ENCODE measurements at regions not wholly inside any gene's neighbourhood (a gene's known extent, or its start where the extent isn't known, plus 50 kb on each side); places are given as distances from the start of the nearest gene placed in this dataset.

DNA sequence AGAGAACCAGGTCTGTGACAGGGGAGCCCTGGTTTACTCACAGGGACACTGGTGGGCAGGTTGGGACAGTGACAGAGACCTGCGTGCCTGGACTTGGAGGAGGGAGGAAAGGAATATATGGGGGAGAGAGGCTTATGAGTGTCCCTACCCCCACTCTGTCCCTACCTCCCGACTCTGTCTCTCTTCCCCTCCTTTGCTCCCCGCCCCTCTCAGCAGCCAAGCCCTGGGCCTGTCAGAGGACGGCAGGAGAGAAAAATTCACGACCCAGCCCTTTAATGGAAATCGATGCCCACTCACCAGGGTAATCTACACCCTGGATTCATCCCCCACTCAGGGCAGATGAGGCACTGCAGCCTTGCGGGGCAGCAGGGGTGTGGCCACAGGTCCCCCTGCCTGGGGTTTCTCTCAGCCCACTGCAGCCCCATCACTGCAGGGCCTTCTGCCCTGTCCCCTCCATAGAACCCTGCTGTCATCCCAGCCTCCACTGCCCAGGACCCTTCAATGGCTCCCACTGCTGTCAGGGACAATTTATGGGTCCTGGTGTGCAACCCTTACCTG, 135.9 kb upstream of the LINGO1 start:
- no peak overlapping the region for H3K4me3 ChIP-seq (ENCODE audit: low read length)
- TF ChIP-seq, protein P1, sequence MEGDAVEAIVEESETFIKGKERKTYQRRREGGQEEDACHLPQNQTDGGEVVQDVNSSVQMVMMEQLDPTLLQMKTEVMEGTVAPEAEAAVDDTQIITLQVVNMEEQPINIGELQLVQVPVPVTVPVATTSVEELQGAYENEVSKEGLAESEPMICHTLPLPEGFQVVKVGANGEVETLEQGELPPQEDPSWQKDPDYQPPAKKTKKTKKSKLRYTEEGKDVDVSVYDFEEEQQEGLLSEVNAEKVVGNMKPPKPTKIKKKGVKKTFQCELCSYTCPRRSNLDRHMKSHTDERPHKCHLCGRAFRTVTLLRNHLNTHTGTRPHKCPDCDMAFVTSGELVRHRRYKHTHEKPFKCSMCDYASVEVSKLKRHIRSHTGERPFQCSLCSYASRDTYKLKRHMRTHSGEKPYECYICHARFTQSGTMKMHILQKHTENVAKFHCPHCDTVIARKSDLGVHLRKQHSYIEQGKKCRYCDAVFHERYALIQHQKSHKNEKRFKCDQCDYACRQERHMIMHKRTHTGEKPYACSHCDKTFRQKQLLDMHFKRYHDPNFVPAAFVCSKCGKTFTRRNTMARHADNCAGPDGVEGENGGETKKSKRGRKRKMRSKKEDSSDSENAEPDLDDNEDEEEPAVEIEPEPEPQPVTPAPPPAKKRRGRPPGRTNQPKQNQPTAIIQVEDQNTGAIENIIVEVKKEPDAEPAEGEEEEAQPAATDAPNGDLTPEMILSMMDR (conservative IDR thresholded peaks at IDR 0.05; ENCODE audit: low read depth, low read length), result no peak
- no peak for DNase-seq (ENCODE audit: low read depth)

DNA sequence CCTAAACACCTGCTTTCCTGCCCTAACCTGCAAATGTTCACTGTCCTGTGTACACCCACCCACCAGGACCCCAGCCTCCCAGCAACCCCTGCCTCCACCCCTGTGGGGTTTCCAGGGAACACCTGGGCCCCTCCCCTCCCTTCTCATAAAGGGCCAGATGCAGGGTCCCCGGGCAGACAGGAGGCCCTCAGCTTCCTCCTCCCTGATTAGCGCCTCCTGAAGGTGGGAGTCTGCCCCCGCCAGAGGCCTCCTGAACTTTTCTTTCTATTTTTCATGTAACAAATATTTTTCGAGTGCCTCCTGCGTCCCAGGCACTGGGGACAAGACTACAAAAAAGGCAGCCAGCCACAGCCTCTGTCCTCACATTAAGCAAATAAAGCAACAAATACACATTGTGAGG, 135.4 kb upstream of the LINGO1 start:
- no peak for DNase-seq (ENCODE audit: low read depth)

DNA sequence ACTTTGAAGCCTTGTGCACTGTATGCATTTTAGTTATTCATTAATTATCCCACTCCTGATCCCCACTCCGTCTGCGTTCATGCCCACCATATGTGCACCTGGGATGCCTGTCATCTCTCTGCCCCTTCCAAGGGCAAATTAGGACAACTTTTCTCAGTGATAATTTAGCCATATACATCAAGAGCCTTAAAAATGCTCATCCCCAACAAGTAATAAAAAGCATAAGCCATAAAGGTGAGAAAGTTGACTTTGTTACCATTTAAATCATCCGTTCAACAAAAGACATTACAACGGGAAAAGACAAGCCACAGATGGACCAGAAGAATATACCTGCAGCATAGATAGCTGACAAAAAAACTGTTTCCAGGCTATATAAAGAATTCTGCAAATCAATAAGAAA, 131.4 kb upstream of the LINGO1 start:
- DNase-seq (ENCODE audit: low read depth), result no peak
- no peak overlapping the region for H3K4me3 ChIP-seq (ENCODE audit: low read length)
- TF ChIP-seq, protein P1 (conservative IDR thresholded peaks at IDR 0.05; ENCODE audit: low read depth, low read length), result no peak

More for the DNA sequence above, 135.4 kb upstream of the LINGO1 start:
- TF ChIP-seq, protein P1 (conservative IDR thresholded peaks at IDR 0.05; ENCODE audit: low read depth, low read length), result no peak
- H3K4me3 ChIP-seq (ENCODE audit: low read length), result no peak overlapping the region

DNA sequence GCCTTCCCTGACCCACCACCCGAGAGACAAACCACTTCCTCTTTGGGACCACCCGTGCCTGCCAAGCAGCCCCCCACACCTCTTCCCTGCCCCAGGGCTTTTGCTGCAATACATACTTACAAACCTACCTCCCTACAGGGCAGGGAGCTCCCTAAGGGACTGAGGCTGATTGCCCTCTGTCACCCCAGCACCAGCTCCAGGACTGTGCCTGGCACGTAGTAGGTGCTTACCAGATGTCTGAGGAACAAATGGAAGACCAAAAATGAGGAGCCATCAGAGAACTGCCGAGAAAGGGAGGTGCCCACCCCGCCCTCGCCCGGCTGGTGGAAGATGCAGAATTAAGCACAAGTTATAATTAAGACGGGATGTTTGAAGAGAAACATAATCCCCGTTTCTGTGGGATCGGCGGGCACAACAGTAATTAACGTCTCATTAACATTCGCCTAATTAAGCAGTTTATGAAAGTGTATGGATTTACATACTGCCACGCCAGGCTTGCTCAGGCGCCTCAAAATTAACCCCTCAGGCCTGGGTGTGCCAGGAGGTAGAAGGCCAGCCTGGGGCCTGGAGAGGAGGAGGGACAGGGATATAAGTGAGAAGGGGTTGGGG, 130.1 kb upstream of the LINGO1 start:
- TF ChIP-seq, protein P1 (conservative IDR thresholded peaks at IDR 0.05; ENCODE audit: low read depth, low read length), result no peak
- no peak for DNase-seq (ENCODE audit: low read depth)
- no peak overlapping the region for H3K4me3 ChIP-seq (ENCODE audit: low read length)

DNA sequence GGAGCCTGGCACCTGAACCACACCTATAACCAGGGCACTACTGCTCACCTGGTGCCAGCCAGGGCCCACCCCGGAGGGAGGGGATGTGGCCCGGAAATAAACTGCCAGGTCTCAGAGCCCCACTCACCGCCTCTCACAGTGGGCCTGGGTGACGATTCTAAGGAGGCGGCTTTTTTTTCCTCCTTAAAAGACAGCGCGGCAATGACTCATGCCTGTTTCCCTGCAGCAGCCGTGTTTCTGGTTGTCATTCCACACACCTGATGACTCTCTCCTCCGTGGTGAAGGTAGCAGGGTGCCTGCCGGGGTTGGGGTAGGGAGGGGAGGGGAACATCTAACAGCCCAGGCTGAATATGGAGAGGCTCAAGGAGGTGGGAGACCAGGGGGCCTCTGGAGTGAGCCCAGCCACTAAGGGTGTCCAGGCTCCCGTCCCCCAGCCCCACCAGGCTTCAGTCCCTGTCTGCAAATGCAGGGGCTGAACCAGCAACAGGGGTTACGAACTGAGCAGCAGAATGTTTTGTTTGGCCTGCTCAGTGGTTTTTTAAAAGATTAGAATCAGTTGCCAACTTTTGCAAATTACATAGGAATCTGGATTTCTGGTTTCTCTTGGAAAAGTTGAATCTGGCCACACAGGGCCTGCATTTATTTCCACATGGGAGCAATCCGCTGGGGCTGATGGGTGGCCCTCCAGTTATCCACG, 127.3 kb upstream of the LINGO1 start:
- H3K4me3 ChIP-seq (ENCODE audit: low read length), result no peak overlapping the region
- TF ChIP-seq, protein P1 (conservative IDR thresholded peaks at IDR 0.05; ENCODE audit: low read depth, low read length), result no peak
- DNase-seq (ENCODE audit: low read depth), result no peak

DNA sequence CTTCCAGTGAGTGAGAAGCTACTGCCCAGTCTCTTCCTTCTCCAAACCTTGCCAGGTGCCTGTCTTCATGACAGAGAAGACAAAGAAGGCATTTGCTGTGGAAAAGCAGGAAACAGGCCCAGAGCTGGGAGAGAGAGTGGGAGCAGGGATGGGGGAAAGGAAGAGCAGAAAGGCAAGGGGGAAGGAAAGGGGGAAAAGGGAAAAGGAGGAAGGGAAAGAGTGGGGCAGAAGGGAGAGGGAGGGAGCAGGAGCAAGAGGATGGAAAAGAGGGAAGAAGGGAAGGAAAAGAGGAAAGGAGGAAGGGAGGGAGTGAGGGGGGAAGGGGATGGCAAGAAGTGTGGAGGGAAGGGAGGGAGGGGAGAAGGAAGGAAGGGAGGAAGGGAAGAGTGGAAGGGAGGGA, 121.2 kb upstream of the LINGO1 start:
- H3K4me3 ChIP-seq (ENCODE audit: low read length), result no peak overlapping the region
- DNase-seq (ENCODE audit: low read depth), result no peak
- TF ChIP-seq, protein P1 (conservative IDR thresholded peaks at IDR 0.05; ENCODE audit: low read depth, low read length), result no peak

Measured in retinal pigment epithelial cell (primary cell).